Activated CD4-positive, alpha-beta T cell treated with anti-CD3 and anti-CD28 coated beads, Interleukin-2, Interleukin-6, amounts not matched to agents 100 ng/mL and 50 ng/mL, durations not matched to agents 16 hours and 8 hours (primary cell): ENCODE measurements at regions not wholly inside any gene's neighbourhood (a gene's known extent, or its start where the extent isn't known, plus 50 kb on each side); places are given as distances from the start of the nearest gene placed in this dataset.
"Not testable (repeated sequence)": the region's sequence is repeated elsewhere in the genome, so short reads cannot be mapped to it uniquely, and the experiment has no call there.

Source experiments
- DNase-seq: peaks from one replicate; pipeline ENCODE4 v3.0.0-alpha.2; 2020

DNA sequence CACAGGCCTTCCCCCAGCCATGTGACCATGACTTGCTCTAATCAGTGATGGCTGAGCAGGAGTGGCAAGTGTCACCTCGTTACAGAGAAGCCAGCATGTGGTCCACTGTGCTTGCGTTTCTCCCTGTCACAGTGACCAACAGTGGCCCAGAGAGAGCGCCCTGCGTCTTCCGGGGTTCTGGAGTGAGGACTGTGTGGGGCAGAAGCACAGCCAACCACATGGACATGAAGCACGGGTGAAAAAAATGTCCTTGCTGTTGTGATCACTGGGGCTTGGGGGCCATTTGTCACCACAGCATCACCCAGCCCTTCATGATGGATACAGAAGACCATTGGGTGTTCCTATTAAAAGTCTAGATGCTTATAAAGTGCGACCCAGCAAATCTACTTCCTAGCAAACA, 174.6 kb upstream of the C14orf180 start:
- no peak for DNase-seq

GRCh38 chr14:104405360-104406226, 174.0 kb upstream of the C14orf180 start:
- no peak for DNase-seq

- DNase-seq, result no peak
Observed at GRCh38 chr14:104406831-104407230, 172.7 kb upstream of the C14orf180 start.

- no peak for DNase-seq
Observed at GRCh38 chr14:104416383-104416782, 163.2 kb upstream of the C14orf180 start.

GRCh38 chr14:104419865-104420505, 159.6 kb upstream of the C14orf180 start:
- DNase-seq, result no peak

DNA sequence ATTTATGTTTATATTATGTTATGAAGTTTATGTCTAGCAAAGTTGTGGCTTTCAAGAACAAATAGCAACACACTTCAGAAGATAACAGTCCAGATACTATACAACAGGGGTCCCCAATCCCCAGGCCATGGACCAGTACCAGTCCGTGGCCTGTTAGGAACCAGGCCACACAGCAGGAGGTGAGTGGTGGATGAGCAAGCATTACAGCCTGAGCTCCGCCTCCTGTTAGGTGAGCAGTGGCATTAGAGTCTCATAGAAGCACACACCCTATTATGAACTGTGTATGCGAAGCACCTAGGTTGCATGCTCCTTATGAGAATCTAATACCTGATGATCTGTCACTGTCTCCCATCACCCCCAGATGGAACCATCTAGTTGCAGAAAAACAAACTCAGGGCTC, 159.0 kb upstream of the C14orf180 start:
- DNase-seq, result not testable (repeated sequence)

- no peak for DNase-seq
Observed at GRCh38 chr14:104420990-104421389, 158.6 kb upstream of the C14orf180 start.

- no peak for DNase-seq
Observed at GRCh38 chr14:104421401-104421821, 158.2 kb upstream of the C14orf180 start.

- no peak for DNase-seq
Observed at GRCh38 chr14:104421892-104422828, 157.4 kb upstream of the C14orf180 start.

GRCh38 chr14:104422837-104423681, 156.5 kb upstream of the C14orf180 start:
- no peak for DNase-seq

DNA sequence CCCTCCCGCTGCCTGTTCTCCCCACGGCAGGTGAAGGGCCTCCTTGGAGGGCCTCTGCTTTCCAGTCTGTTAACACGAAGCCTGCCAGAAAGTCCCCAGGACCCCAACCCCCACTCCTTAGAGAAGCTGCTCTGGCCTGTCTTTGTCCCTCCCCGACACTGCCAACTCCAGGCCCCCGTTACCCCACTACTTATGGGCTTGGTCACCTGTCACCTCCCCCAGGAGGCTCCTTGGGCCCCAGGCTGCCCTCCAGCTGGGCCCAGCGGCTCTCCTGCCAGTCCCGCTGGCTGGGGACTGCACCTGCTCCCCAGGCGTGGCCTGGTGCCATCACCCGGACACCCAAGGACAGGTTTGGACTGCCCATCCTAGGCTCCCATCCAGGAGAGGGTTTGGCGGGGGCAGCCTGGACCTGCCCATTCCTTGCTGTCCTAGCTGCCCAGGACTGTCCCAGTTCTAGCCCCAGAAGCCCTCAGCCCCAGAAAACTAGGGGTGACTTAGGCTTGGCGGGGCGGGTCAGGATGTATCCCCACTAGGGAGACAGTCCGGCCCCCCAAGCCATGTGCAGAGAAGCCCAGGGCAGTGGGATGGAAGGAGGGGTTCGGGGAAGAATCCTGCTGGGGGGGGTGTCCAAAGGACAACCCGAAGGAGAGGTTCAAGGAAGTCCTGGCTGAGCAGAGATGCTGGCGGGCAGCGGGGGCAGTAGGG, 155.7 kb upstream of the C14orf180 start:
- no peak for DNase-seq

DNA sequence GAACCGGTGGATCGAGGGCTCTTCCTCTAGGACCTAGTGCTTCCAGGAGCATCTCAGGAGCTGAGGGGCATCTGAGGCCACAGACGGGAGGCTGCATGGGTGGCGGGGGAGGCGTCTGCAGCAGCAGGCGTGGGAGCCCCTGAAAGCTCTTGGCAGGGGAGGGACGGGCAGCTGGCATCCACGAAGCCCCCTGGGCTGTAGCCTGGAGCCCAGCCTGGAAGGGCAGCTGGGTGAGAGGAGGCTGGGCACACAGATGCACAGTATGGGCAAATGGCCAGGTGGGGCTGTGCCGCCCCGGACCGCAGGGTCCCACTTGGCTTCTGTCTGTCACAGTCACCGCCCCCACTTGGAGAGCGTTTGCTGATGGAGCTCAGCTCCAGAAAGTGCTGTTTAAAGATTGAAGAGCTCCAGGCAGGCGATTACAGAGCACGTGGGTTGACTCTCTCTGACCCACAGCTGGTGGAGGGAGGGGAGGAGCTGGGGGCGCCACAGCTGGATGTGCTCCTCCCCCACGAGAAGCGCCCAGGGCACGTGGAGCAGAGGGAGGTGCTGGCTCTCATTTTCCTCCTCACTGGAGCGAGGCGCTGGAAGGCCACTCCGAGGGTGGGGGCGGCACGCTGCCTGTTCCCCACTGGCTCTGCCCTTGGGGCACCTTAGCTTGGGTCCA, 155.0 kb upstream of the C14orf180 start:
- DNase-seq, result no peak

GRCh38 chr14:104425171-104425681, 154.3 kb upstream of the C14orf180 start:
- no peak for DNase-seq

DNA sequence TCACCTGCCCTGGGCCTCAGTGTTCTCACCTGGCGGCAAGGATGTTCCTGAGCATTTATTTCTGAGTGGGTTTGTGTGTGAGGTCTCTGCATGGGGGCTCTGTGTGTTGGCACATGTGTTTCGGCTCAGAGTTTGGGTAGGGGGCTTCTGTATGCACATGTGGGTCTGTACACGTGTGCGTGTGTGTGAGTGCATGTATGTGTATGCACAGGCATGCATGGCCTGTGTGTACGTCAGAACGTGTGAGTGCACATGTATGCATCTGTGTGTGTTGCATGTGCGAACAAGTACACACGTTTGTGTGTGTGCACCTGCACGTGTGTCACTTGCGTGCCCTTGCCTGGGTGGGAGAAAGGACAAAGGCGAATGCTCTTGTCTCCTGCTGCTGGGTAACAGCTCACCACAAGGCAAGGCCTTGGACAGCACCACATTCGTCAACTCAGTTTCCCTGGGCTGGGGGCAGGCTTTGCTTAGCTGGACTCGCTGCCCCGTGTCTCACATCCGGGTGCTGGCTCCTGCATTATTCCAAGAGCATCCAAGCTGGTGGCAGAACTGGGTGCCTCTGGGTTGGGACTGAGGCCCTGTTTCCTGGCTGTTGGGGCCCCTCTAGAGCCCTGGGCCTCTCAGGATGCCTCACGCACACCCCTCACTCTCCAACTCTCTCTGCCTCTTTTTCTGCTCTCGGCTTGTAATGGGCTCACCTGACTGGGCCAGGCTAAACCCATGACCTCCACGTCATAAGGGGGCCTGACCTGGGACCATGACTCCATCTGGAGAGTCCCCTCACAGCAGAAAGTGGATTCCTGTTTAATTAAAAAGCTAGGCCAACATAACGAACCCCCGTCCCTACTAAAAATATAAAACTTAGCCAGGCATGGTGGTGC, 153.6 kb upstream of the C14orf180 start:
- no peak for DNase-seq

GRCh38 chr14:104427131-104427851, 152.3 kb upstream of the C14orf180 start:
- DNase-seq, result no peak

DNA sequence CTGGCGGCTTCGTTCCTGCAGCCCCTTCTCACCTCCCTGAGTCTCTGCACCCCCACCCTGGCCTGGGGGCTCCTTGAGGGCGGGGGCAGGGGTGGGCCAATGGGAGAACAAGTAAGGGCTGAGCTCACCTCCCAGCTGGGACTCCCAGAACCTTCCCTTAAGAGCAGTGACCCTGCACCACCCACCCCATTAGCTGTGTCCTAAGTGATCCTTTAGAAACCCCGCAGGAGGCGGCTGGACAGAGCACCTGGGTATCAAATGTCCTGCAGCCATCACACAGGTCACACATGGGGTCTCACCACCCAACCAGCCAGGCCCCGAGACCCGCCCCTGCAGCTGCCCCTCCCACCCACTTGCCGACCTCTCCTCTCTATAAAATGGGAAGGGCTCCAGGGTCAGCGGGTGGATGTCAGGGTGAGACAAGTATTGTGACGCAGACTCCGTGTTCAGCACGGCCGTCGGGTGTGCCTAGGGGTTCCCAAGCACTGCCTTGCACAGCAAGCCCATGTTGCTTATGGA, 151.2 kb upstream of the C14orf180 start:
- no peak for DNase-seq

DNA sequence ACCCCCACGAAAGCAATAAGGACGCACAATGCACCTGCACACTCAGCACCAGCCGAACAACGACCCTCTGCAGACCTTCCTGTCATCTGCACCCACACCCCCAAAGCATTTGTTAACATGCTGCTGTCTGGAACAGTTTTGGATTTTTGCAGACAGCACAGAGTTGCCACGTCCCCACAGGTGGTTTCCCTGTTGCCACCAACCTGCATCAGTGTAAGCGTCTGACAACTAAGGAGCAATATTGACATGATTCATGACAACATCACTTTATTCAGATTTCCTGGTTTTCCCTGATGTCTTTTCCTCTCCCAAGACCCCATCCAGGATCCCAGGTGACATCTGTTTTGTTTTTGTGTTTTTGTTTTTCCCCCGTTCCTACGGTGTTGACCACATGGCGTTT, 150.7 kb upstream of the C14orf180 start:
- DNase-seq, result no peak

GRCh38 chr14:104429291-104429861, 150.2 kb upstream of the C14orf180 start:
- no peak for DNase-seq
